ENCODE measurements at regions not wholly inside any gene's neighbourhood (a gene's known extent, or its start where the extent isn't known, plus 50 kb on each side); places are given as distances from the start of the nearest gene placed in this dataset.
"Not testable (repeated sequence)": the region's sequence is repeated elsewhere in the genome, so short reads cannot be mapped to it uniquely, and the experiment has no call there.

GRCh38 chr16:85227946-85228862 lies 115.9 kb upstream of the CIBAR2 start:
- Histone ChIP-seq H3K4me3 (no peak overlapping the region), H3K27ac (peak overlapping the region; percentile 7 to 68), H3K4me1 (replicated peaks in 1 of 2) (peaks cover 55 to 56% of the 10 kb centered on the region in 2 donors)
- 14 to 100% (median 65%) methylated on average over 2 to 12 of the region's 26 CpGs; no CpG with 5 or more reads in 4 of the 10 experiments for WGBS, 10 experiments
- ATAC-seq (replicated peaks in 6 of 8): peak; percentile 68 to 85 (median 74)
- in situ Hi-C loops (cut with MboI; ENCODE audit: low pct_unique_long_range_greater_than_20kb in 2 of 9, low sequenced_read_pairs in 9 of 9, unreplicated experiment in 9 of 9): loop anchor here in 1 of 9 experiments (25.0 kb wide), 1 partner anchor 116 kb away; the partner anchor contains the start of gene CIBAR2

- WGBS, 10 experiments: 60 to 100% (median 92%) methylated on average over 2 to 5 of the region's 24 CpGs; no CpG with 5 or more reads in 5 of the 10 experiments
- Histone ChIP-seq H3K4me1 (replicated peaks in 1 of 2) (peaks cover 62 to 63% of the 10 kb centered on the region in 2 donors), H3K4me3 (no peak overlapping the region), H3K27ac (peak overlapping the region in 1 of 2 donors; percentile 48)
- ATAC-seq (replicated peaks in 6 of 8): no peak
- in situ Hi-C loops (cut with MboI; ENCODE audit: low pct_unique_long_range_greater_than_20kb in 2 of 9, low sequenced_read_pairs in 9 of 9, unreplicated experiment in 9 of 9): loop anchor here in 1 of 9 experiments (25.0 kb wide), 1 partner anchor 117 kb away; the partner anchor contains the start of gene CIBAR2
These were observed 116.7 kb upstream of the CIBAR2 start for GRCh38 chr16:85228970-85229430.

GRCh38 chr16:85229869-85230462 lies 117.7 kb upstream of the CIBAR2 start:
- Histone ChIP-seq H3K4me3 (no peak overlapping the region), H3K4me1 (replicated peaks in 1 of 2) (peaks cover 66 to 67% of the 10 kb centered on the region in 2 donors), H3K27ac (peak overlapping the region; percentile 68 to 79)
- peak in 3 of 8 experiments; percentile 1 to 5 (median 2) for ATAC-seq (replicated peaks in 6 of 8)
- in situ Hi-C loops (cut with MboI; ENCODE audit: low pct_unique_long_range_greater_than_20kb in 2 of 9, low sequenced_read_pairs in 9 of 9, unreplicated experiment in 9 of 9): loop anchor here in 1 of 9 experiments (25.0 kb wide), 1 partner anchor 118 kb away; the partner anchor contains the start of gene CIBAR2
- 14 to 73% (median 33%) methylated on average over 1 to 6 of the region's 8 CpGs; no CpG with 5 or more reads in 3 of the 10 experiments for WGBS, 10 experiments

- in situ Hi-C loops (cut with MboI; ENCODE audit: low pct_unique_long_range_greater_than_20kb in 2 of 9, low sequenced_read_pairs in 9 of 9, unreplicated experiment in 9 of 9): loop anchor here in 1 of 9 experiments (25.0 kb wide), 1 partner anchor 119 kb away; the partner anchor contains the start of gene CIBAR2
- H3K4me1 ChIP-seq (replicated peaks in 1 of 2): peaks cover 66 to 68% of the 10 kb centered on the region in 2 donors
- 90 to 100% (median 98%) methylated on average over 1 to 6 of the region's 6 CpGs for WGBS, 10 experiments
These were observed 118.6 kb upstream of the CIBAR2 start for GRCh38 chr16:85230764-85231383.

GRCh38 chr16:85231959-85232358 lies 119.7 kb upstream of the CIBAR2 start:
- no peak overlapping the region for H3K4me3 ChIP-seq
- WGBS, 10 experiments: 0 to 85% (median 78%) methylated on average over 1 to 5 of the region's 8 CpGs; no CpG with 5 or more reads in 7 of the 10 experiments
- peak in 1 of 8 experiments; percentile 2 for ATAC-seq (replicated peaks in 6 of 8)
- in situ Hi-C loops (cut with MboI; ENCODE audit: low pct_unique_long_range_greater_than_20kb in 2 of 9, low sequenced_read_pairs in 9 of 9, unreplicated experiment in 9 of 9): loop anchor here in 1 of 9 experiments (25.0 kb wide), 1 partner anchor 120 kb away; the partner anchor contains the start of gene CIBAR2
- H3K27ac ChIP-seq: no peak overlapping the region
- peaks cover 73 to 75% of the 10 kb centered on the region in 2 donors for H3K4me1 ChIP-seq (replicated peaks in 1 of 2)

More at GRCh38 chr16:85230764-85231383, 118.6 kb upstream of the CIBAR2 start:
- H3K4me3 ChIP-seq; ATAC-seq (replicated peaks in 6 of 8): not testable (repeated sequence)
- peak overlapping the region; percentile 68 to 79 for H3K27ac ChIP-seq

- 60 to 100% (median 98%) methylated on average over 1 to 4 of the region's 13 CpGs; no CpG with 5 or more reads in 4 of the 10 experiments for WGBS, 10 experiments
- H3K27ac ChIP-seq: peak overlapping the region in 1 of 2 donors; percentile 26
- no peak for ATAC-seq (replicated peaks in 6 of 8)
- in situ Hi-C loops (cut with MboI; ENCODE audit: low pct_unique_long_range_greater_than_20kb in 2 of 9, low sequenced_read_pairs in 9 of 9, unreplicated experiment in 9 of 9): loop anchor here in 1 of 9 experiments (25.0 kb wide), 1 partner anchor 120 kb away; the partner anchor contains the start of gene CIBAR2
- H3K4me1 ChIP-seq (replicated peaks in 1 of 2): peaks cover 67 to 69% of the 10 kb centered on the region in 2 donors
- H3K4me3 ChIP-seq: no peak overlapping the region
These were observed 120.3 kb upstream of the CIBAR2 start for GRCh38 chr16:85232369-85233142.

- Histone ChIP-seq H3K27ac (peak overlapping the region in 1 of 2 donors; percentile 26), H3K4me3 (no peak overlapping the region), H3K4me1 (replicated peaks in 1 of 2) (peaks cover 65 to 66% of the 10 kb centered on the region in 2 donors)
- WGBS, 10 experiments: 83 to 100% (median 92%) methylated on average over 1 to 3 of the region's 6 CpGs; no CpG with 5 or more reads in 6 of the 10 experiments
- in situ Hi-C loops (cut with MboI; ENCODE audit: low pct_unique_long_range_greater_than_20kb in 2 of 9, low sequenced_read_pairs in 9 of 9, unreplicated experiment in 9 of 9): loop anchor here in 1 of 9 experiments (25.0 kb wide), 1 partner anchor 121 kb away; the partner anchor contains the start of gene CIBAR2
- ATAC-seq (replicated peaks in 6 of 8): no peak
These were observed 121.2 kb upstream of the CIBAR2 start for GRCh38 chr16:85233516-85233915.

GRCh38 chr16:85234310-85235204 lies 122.3 kb upstream of the CIBAR2 start:
- Histone ChIP-seq H3K4me1 (replicated peaks in 1 of 2) (peaks cover 59 to 69% of the 10 kb centered on the region in 2 donors), H3K27ac (peak overlapping the region; percentile 74 to 75), H3K4me3 (peak overlapping the region in 2 of 5 donors; percentile 3 to 27)
- in situ Hi-C loops (cut with MboI; ENCODE audit: low pct_unique_long_range_greater_than_20kb in 2 of 9, low sequenced_read_pairs in 9 of 9, unreplicated experiment in 9 of 9): loop anchor here in 1 of 9 experiments (25.0 kb wide), 1 partner anchor 122 kb away; the partner anchor contains the start of gene CIBAR2
- peak; percentile 43 to 83 (median 56) for ATAC-seq (replicated peaks in 6 of 8)
- WGBS, 10 experiments: 0 to 80% (median 42%) methylated on average over 1 to 7 of the region's 36 CpGs; no CpG with 5 or more reads in 6 of the 10 experiments

GRCh38 chr16:85235991-85236817 lies 123.9 kb upstream of the CIBAR2 start:
- H3K4me1 ChIP-seq (replicated peaks in 1 of 2): peaks cover 49 to 67% of the 10 kb centered on the region in 2 donors

GRCh38 chr16:85236818-85237150 lies 124.5 kb upstream of the CIBAR2 start:
- ATAC-seq (replicated peaks in 6 of 8): peak in 2 of 8 experiments; percentile 2 to 12
- Histone ChIP-seq H3K4me3 (no peak overlapping the region), H3K4me1 (replicated peaks in 1 of 2) (peaks cover 49 to 69% of the 10 kb centered on the region in 2 donors), H3K27ac (no peak overlapping the region)
- WGBS, 10 experiments: 18 to 86% (median 74%) methylated on average over 1 to 5 of the region's 5 CpGs; no CpG with 5 or more reads in 6 of the 10 experiments
- in situ Hi-C loops (cut with MboI; ENCODE audit: low pct_unique_long_range_greater_than_20kb in 2 of 9, low sequenced_read_pairs in 9 of 9, unreplicated experiment in 9 of 9): loop anchor here in 1 of 9 experiments (25.0 kb wide), 1 partner anchor 124 kb away; the partner anchor contains the start of gene CIBAR2

More at GRCh38 chr16:85235991-85236817, 123.9 kb upstream of the CIBAR2 start:
- 5 to 83% (median 79%) methylated on average over 1 to 11 of the region's 20 CpGs; no CpG with 5 or more reads in 5 of the 10 experiments for WGBS, 10 experiments
- peak in 3 of 8 experiments; percentile 7 to 53 (median 52) for ATAC-seq (replicated peaks in 6 of 8)
- Histone ChIP-seq H3K4me3 (peak overlapping the region in 3 of 5 donors; percentile 18 to 27 (median 25)), H3K27ac (peak overlapping the region; percentile 71 to 75)
- in situ Hi-C loops (cut with MboI; ENCODE audit: low pct_unique_long_range_greater_than_20kb in 2 of 9, low sequenced_read_pairs in 9 of 9, unreplicated experiment in 9 of 9): loop anchor here in 1 of 9 experiments (25.0 kb wide), 1 partner anchor 124 kb away; the partner anchor contains the start of gene CIBAR2

Data from motor neuron (in vitro differentiated cells).